H1 (cell line): ENCODE measurements at regions not wholly inside any gene's neighbourhood (a gene's known extent, or its start where the extent isn't known, plus 50 kb on each side); places are given as distances from the start of the nearest gene placed in this dataset.

Experiments
- CTCF ChIA-PET: fragments of 300-600 bp; sonication (Branson Sonifier 250); formaldehyde crosslinking; loops from one replicate; lab custom pipeline; 2021; ENCODE audit not compliant: partially characterized antibody; lab: Charles Lee
- POLR2A ChIA-PET: fragments of 300-600 bp; sonication (Branson Sonifier 250); formaldehyde crosslinking; loops from one replicate; lab custom pipeline; 2021; ENCODE audit warnings: inconsistent platforms; ENCODE audit not compliant: partially characterized antibody; lab: Charles Lee
- DNase-seq, 2 experiments: peaks; one replicate each; pipeline versions ENCODE4 v3.0.0 to v3.0.0-alpha.2; 2010 to 2022; ENCODE audit warnings: low spot score in 2 of 2, low read depth in 1 of 2, mixed read lengths in 1 of 2
- FAIRE-seq: peaks from 2 replicates; lab custom pipeline; 2011; peaks lifted over from hg19 to GRCh38; lab: Jason Lieb, UNC
- H2AFZ ChIP-seq: 2 replicates; pipeline ENCODE4 v1.8.1; 2012; ENCODE audit warnings: low read length, inconsistent platforms
- H2AK5ac ChIP-seq: 2 replicates; pipeline ENCODE4 v1.6.1; 2013; ENCODE audit warnings: low read depth, low read length
- H2BK120ac ChIP-seq: replicated peaks from 2 replicates; pipeline ENCODE3; 2013; ENCODE audit warnings: low read depth, low read length, inconsistent platforms
- H2BK12ac ChIP-seq: 2 replicates; pipeline ENCODE4 v1.6.1; 2013; ENCODE audit warnings: low read depth, low read length
- H2BK15ac ChIP-seq: 2 replicates; pipeline ENCODE4 v1.6.1; 2013; ENCODE audit warnings: low read length
- H2BK20ac ChIP-seq: 2 replicates; pipeline ENCODE4 v1.6.1; 2013; ENCODE audit warnings: low read length
- H2BK5ac ChIP-seq: 2 replicates; pipeline ENCODE4 v1.6.1; 2013; ENCODE audit warnings: low read depth, low read length
- H3K14ac ChIP-seq: 2 replicates; pipeline ENCODE4 v1.6.1; 2013; ENCODE audit warnings: inconsistent platforms; ENCODE audit not compliant: insufficient read length
- H3K18ac ChIP-seq: 2 replicates; pipeline ENCODE4 v1.6.1; 2013; ENCODE audit warnings: low read length; ENCODE audit errors: extremely low read depth
- H3K23ac ChIP-seq: 2 replicates; pipeline ENCODE4 v1.6.1; 2013; ENCODE audit warnings: inconsistent platforms; ENCODE audit not compliant: insufficient read length
- H3K23me2 ChIP-seq: 2 replicates; pipeline ENCODE4 v1.6.1; 2013; ENCODE audit warnings: low read depth, low read length
- H3K27ac ChIP-seq: 2 replicates; pipeline ENCODE4 v1.6.1; 2011; ENCODE audit warnings: low read depth, low read length, inconsistent platforms
- H3K27me3 ChIP-seq, 4 experiments: replicated peaks in 1 of 4; 1 replicate in 1 of 4; 2 replicates in 3 of 4; pipeline versions ENCODE4 v1.6.1 to v1.8.1; 2011 to 2013; ENCODE audit warnings: low read length in 3 of 4, mild to moderate bottlenecking in 3 of 4, inconsistent platforms in 2 of 4, mixed read lengths in 2 of 4, moderate library complexity in 1 of 4; ENCODE audit not compliant: control insufficient read depth in 3 of 4, insufficient read depth in 3 of 4; ENCODE audit errors: extremely low read depth in 1 of 4
- H3K36me3 ChIP-seq, 4 experiments: 2 replicates each; pipeline versions ENCODE4 v1.6.1 to v1.8.1; 2011 to 2013; ENCODE audit warnings: mild to moderate bottlenecking in 4 of 4, low read length in 3 of 4, moderate library complexity in 2 of 4, control low read depth in 1 of 4, inconsistent platforms in 1 of 4; ENCODE audit not compliant: insufficient read depth in 4 of 4, control insufficient read depth in 2 of 4
- H3K4ac ChIP-seq: replicated peaks from 2 replicates; pipeline ENCODE3; 2013; ENCODE audit warnings: low read length, low read depth, mixed read lengths, inconsistent platforms; ENCODE audit not compliant: insufficient read length
- H3K4me1 ChIP-seq, 4 experiments: replicated peaks in 1 of 4; 1 replicate in 1 of 4; 2 replicates in 3 of 4; pipeline versions ENCODE4 v1.6.1 to v1.8.1; 2011 to 2013; ENCODE audit warnings: low read length in 3 of 4, inconsistent platforms in 2 of 4, mixed read lengths in 1 of 4; ENCODE audit not compliant: insufficient read depth in 4 of 4, control insufficient read depth in 3 of 4
- H3K4me2 ChIP-seq, 2 experiments: 2 replicates each; pipeline versions ENCODE4 v1.6.1 to v1.8.1; 2011 to 2013; ENCODE audit warnings: low read depth in 2 of 2, low read length in 2 of 2, control low read depth in 1 of 2, inconsistent platforms in 1 of 2, mild to moderate bottlenecking in 1 of 2; ENCODE audit not compliant: insufficient read depth in 1 of 2
- H3K4me3 ChIP-seq, 4 experiments: fragments of 200-600, 300-600 bp in 1 of 4; sonication (generic), shearing (Covaris generic), sonication (Bioruptor Twin) in 1 of 4; 2 replicates each; pipeline versions ENCODE4 v1.5.1 to v1.8.1; 2011 to 2016; ENCODE audit warnings: low read length in 4 of 4, low read depth in 3 of 4, control low read depth in 2 of 4, inconsistent platforms in 2 of 4, mild to moderate bottlenecking in 2 of 4, mixed read lengths in 1 of 4, moderate library complexity in 1 of 4; ENCODE audit not compliant: insufficient read depth in 2 of 4; ENCODE audit errors: extremely low read depth in 1 of 4
- H3K56ac ChIP-seq: replicated peaks from 2 replicates; pipeline ENCODE3; 2013; ENCODE audit warnings: low read depth, mild to moderate bottlenecking, mixed read lengths, low read length, inconsistent platforms; ENCODE audit not compliant: insufficient read length
- H3K79me1 ChIP-seq: 2 replicates; pipeline ENCODE4 v1.6.1; 2013; ENCODE audit warnings: low read depth, low read length, control low read depth
- H3K79me2 ChIP-seq, 2 experiments: 2 replicates each; pipeline versions ENCODE4 v1.6.1 to v1.8.1; 2012 to 2013; ENCODE audit warnings: low read length in 2 of 2, mild to moderate bottlenecking in 2 of 2, inconsistent platforms in 1 of 2; ENCODE audit not compliant: insufficient read depth in 2 of 2, control insufficient read depth in 1 of 2
- H3K9ac ChIP-seq, 4 experiments: replicated peaks in 1 of 4; 1 replicate in 1 of 4; 2 replicates in 3 of 4; pipeline versions ENCODE4 v1.6.1 to v1.8.1; 2011 to 2013; ENCODE audit warnings: low read depth in 3 of 4, low read length in 3 of 4, control low read depth in 2 of 4, mild to moderate bottlenecking in 2 of 4, moderate library complexity in 2 of 4, inconsistent platforms in 1 of 4; ENCODE audit errors: extremely low read depth in 1 of 4
- H3K9me3 ChIP-seq, 2 experiments: 2 replicates each; pipeline versions ENCODE4 v1.6.1 to v1.8.1; 2012 to 2013; ENCODE audit warnings: mild to moderate bottlenecking in 2 of 2, moderate library complexity in 2 of 2, control low read depth in 1 of 2, inconsistent platforms in 1 of 2, low read depth in 1 of 2, low read length in 1 of 2, mixed read lengths in 1 of 2; ENCODE audit not compliant: insufficient read depth in 2 of 2
- H4K20me1 ChIP-seq, 2 experiments: replicated peaks in 1 of 2; 2 replicates each; pipeline versions ENCODE3 to v1.8.1; 2011 to 2013; ENCODE audit warnings: inconsistent platforms in 2 of 2, low read length in 2 of 2, mild to moderate bottlenecking in 1 of 2; ENCODE audit not compliant: insufficient read depth in 2 of 2, control insufficient read depth in 1 of 2
- H4K5ac ChIP-seq: 2 replicates; pipeline ENCODE4 v1.6.1; 2013; ENCODE audit warnings: low read length, low read depth, mixed read lengths, inconsistent platforms; ENCODE audit not compliant: insufficient read length
- H4K8ac ChIP-seq: 2 replicates; pipeline ENCODE4 v1.8.0; 2013; ENCODE audit warnings: mild to moderate bottlenecking, moderate library complexity, low read length, inconsistent platforms; ENCODE audit not compliant: insufficient read depth; ENCODE audit errors: extremely low read depth
- H4K91ac ChIP-seq: replicated peaks from 2 replicates; pipeline ENCODE3; 2013; ENCODE audit warnings: low read length, mixed read lengths, inconsistent platforms; ENCODE audit not compliant: insufficient read length
- PHF8 ChIP-seq: fragments of 200-600 bp; sonication (generic); conservative IDR thresholded peaks from 2 replicates; pipeline ENCODE4 v1.7.1; 2012; ENCODE audit warnings: low read depth, mild to moderate bottlenecking, inconsistent platforms, low read length, moderate library complexity
- SIX5 ChIP-seq: IDR thresholded peaks from 2 replicates; pipeline ENCODE4 v1.6.1; 2011; ENCODE audit warnings: mild to moderate bottlenecking, low read depth, low read length
- WGBS, 2 experiments: shearing (Covaris generic) in 1 of 2; methylation state at CpG; one replicate each; pipeline versions ENCODE4 v1.1.6 to v1.1.7; 2013 to 2015; ENCODE audit warnings: low lambda C conversion rate in 2 of 2, mixed read lengths in 2 of 2, inconsistent platforms in 1 of 2, low coverage in 1 of 2, missing lambda C conversion rate in 1 of 2; ENCODE audit not compliant: insufficient replicate concordance in 2 of 2, insufficient coverage in 1 of 2, insufficient read length in 1 of 2; ENCODE audit errors: extremely low coverage in 1 of 2, missing lambda C conversion rate in 1 of 2; 5-methylcytosine and 5-hydroxymethylcytosine counted together

DNA sequence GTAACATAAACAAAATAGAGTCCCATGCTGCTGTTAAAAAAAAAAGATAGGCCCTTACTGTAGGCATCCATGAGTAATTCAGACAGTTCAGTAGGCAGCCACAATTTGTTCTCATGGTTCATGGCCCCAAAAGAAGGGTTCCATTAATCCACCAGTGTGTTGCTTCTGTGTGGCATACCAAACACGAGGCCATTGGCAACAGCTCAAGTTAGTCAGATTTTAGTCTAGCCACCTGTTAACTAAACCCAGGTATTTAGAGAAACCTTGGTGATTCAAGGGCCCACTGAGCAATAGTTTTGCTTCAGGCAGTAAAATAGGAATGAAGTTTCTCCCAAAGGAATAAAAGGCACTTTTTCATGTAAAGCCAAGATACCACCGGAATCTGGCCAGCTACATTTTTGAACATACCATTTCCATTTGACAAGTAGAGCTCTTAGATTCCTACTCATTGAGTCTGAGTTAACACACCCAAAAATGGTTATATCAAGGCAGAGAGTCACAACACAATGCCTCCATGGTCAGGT, 80.1 kb upstream of the SRD5A2 start:
- no peak overlapping the region for H2AFZ ChIP-seq
- H3K9ac ChIP-seq, result no peak overlapping the region
- H4K8ac ChIP-seq, result no peak overlapping the region
- no peak for DNase-seq
- H3K56ac ChIP-seq, result no peak overlapping the region
- H3K4me2 ChIP-seq, result no peak overlapping the region
- no peak overlapping the region for H2BK15ac ChIP-seq
- ChIA-PET POLR2A (interaction anchor here (0.6 kb wide), 1 partner anchor 186 kb away, joined by 3 read pairs; no protein-coding TSS in a partner anchor), CTCF (no interaction called here)
- H3K79me1 ChIP-seq, result no peaks in the 10 kb centered on the region
- no peak overlapping the region for H2BK12ac ChIP-seq
- FAIRE-seq, result no peak
- 71% methylated on average over 2 of the region's 2 CpGs; no CpG with 5 or more reads in 1 of the 2 experiments for WGBS, 2 experiments
- H2BK120ac ChIP-seq, result no peak overlapping the region
- no peaks in the 10 kb centered on the region for H3K79me2 ChIP-seq
- H3K4ac ChIP-seq, result no peak overlapping the region
- no peak overlapping the region for H4K91ac ChIP-seq
- no peaks in the 10 kb centered on the region for H4K20me1 ChIP-seq
- H3K27ac ChIP-seq, result no peak overlapping the region
- no peak for TF ChIP-seq SIX5
- no peak for TF ChIP-seq PHF8
- no peak overlapping the region for H2BK20ac ChIP-seq
- no peaks in the 10 kb centered on the region for H3K36me3 ChIP-seq
- no peak overlapping the region for H3K14ac ChIP-seq
- H2BK5ac ChIP-seq, result no peak overlapping the region
- no peaks in the 10 kb centered on the region for H3K27me3 ChIP-seq
- H3K23ac ChIP-seq, result no peak overlapping the region
- no peak overlapping the region for H4K5ac ChIP-seq
- H3K18ac ChIP-seq, result no peak overlapping the region
- H3K4me1 ChIP-seq, result no peaks in the 10 kb centered on the region
- no peak overlapping the region for H3K4me3 ChIP-seq
- H3K9me3 ChIP-seq, result peaks cover 23 to 38% of the 10 kb centered on the region in 2 experiments; a peak in 3 of 4 replicates
- H3K23me2 ChIP-seq, result no peaks in the 10 kb centered on the region
- H2AK5ac ChIP-seq, result no peak overlapping the region
